ENCODE measurements at regions not wholly inside any gene's neighbourhood (a gene's known extent, or its start where the extent isn't known, plus 50 kb on each side); places are given as distances from the start of the nearest gene placed in this dataset.

GRCh38 chr18:39886136-39886535 is 2068.9 kb upstream of the PIK3C3 start:
- Mint-ChIP-seq H3K9me3 (no peaks in the 10 kb centered on the region), H3K36me3 (ENCODE audit: low read depth) (no peaks in the 10 kb centered on the region), H3K27me3 (ENCODE audit: insufficient read depth, low read depth, poor library complexity) (peaks cover 4% of the 10 kb centered on the region), H3K4me3 (no peak overlapping the region), H3K27ac (no peak overlapping the region), H3K4me1 (no peaks in the 10 kb centered on the region)
- TF ChIP-seq JUNB (IDR thresholded peaks at IDR 0.05; ENCODE audit: unreplicated experiment) (no peak), ZNF331 (CRISPR knock-in tag; IDR thresholded peaks at IDR 0.05; ENCODE audit: low read depth) (no peak), EZH2 (IDR thresholded peaks at IDR 0.05; ENCODE audit: low read depth, unreplicated experiment) (no peak), NANOG (IDR thresholded peaks at IDR 0.05; ENCODE audit: borderline replicate concordance) (no peak), CREB1 (CRISPR knock-in tag; IDR thresholded peaks at IDR 0.05; ENCODE audit: low read depth) (no peak), ZNF114 (CRISPR knock-in tag; IDR thresholded peaks at IDR 0.05) (no peak)
- TF ChIP-seq, protein P1, sequence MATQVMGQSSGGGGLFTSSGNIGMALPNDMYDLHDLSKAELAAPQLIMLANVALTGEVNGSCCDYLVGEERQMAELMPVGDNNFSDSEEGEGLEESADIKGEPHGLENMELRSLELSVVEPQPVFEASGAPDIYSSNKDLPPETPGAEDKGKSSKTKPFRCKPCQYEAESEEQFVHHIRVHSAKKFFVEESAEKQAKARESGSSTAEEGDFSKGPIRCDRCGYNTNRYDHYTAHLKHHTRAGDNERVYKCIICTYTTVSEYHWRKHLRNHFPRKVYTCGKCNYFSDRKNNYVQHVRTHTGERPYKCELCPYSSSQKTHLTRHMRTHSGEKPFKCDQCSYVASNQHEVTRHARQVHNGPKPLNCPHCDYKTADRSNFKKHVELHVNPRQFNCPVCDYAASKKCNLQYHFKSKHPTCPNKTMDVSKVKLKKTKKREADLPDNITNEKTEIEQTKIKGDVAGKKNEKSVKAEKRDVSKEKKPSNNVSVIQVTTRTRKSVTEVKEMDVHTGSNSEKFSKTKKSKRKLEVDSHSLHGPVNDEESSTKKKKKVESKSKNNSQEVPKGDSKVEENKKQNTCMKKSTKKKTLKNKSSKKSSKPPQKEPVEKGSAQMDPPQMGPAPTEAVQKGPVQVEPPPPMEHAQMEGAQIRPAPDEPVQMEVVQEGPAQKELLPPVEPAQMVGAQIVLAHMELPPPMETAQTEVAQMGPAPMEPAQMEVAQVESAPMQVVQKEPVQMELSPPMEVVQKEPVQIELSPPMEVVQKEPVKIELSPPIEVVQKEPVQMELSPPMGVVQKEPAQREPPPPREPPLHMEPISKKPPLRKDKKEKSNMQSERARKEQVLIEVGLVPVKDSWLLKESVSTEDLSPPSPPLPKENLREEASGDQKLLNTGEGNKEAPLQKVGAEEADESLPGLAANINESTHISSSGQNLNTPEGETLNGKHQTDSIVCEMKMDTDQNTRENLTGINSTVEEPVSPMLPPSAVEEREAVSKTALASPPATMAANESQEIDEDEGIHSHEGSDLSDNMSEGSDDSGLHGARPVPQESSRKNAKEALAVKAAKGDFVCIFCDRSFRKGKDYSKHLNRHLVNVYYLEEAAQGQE (IDR thresholded peaks at IDR 0.05; ENCODE audit: unreplicated experiment), result no peak
- TF ChIP-seq, protein P2, sequence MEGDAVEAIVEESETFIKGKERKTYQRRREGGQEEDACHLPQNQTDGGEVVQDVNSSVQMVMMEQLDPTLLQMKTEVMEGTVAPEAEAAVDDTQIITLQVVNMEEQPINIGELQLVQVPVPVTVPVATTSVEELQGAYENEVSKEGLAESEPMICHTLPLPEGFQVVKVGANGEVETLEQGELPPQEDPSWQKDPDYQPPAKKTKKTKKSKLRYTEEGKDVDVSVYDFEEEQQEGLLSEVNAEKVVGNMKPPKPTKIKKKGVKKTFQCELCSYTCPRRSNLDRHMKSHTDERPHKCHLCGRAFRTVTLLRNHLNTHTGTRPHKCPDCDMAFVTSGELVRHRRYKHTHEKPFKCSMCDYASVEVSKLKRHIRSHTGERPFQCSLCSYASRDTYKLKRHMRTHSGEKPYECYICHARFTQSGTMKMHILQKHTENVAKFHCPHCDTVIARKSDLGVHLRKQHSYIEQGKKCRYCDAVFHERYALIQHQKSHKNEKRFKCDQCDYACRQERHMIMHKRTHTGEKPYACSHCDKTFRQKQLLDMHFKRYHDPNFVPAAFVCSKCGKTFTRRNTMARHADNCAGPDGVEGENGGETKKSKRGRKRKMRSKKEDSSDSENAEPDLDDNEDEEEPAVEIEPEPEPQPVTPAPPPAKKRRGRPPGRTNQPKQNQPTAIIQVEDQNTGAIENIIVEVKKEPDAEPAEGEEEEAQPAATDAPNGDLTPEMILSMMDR (conservative IDR thresholded peaks at IDR 0.05; ENCODE audit: low read depth in 2 of 2), result no peak
- TF ChIP-seq, protein P3, sequence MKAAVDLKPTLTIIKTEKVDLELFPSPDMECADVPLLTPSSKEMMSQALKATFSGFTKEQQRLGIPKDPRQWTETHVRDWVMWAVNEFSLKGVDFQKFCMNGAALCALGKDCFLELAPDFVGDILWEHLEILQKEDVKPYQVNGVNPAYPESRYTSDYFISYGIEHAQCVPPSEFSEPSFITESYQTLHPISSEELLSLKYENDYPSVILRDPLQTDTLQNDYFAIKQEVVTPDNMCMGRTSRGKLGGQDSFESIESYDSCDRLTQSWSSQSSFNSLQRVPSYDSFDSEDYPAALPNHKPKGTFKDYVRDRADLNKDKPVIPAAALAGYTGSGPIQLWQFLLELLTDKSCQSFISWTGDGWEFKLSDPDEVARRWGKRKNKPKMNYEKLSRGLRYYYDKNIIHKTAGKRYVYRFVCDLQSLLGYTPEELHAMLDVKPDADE (IDR thresholded peaks at IDR 0.05), result no peak
- no peaks in the 10 kb centered on the region for H3K79me2 ChIP-seq (replicated peaks; ENCODE audit: insufficient read depth)
- H2AFZ ChIP-seq, result no peak overlapping the region
- no peak overlapping the region for H3K4me3 ChIP-seq
- no peaks in the 10 kb centered on the region for H3K27me3 ChIP-seq (ENCODE audit: insufficient read depth)
- ATAC-seq (no peak), DNase-seq (ENCODE audit: low spot score) (no peak)
- no peaks in the 10 kb centered on the region for H3K36me3 ChIP-seq (ENCODE audit: insufficient read depth)
- no peaks in the 10 kb centered on the region for H3F3A ChIP-seq (replicated peaks; ENCODE audit: low read depth)
- H3K4me2 ChIP-seq, result no peak overlapping the region
- H3K9me2 ChIP-seq (ENCODE audit: insufficient read depth), result no peaks in the 10 kb centered on the region; the same call in 1 of the 2 replicates
- H3K27ac ChIP-seq (ENCODE audit: low read depth), result no peak overlapping the region
- H4K20me1 ChIP-seq (replicated peaks; ENCODE audit: insufficient read depth), result no peaks in the 10 kb centered on the region
- peaks cover 4% of the 10 kb centered on the region; the same call in 1 of the 2 replicates for H3K4me1 ChIP-seq (ENCODE audit: insufficient read depth)

GRCh38 chr18:39872651-39873050 is 2082.4 kb upstream of the PIK3C3 start:
- DNase-seq (ENCODE audit: low spot score) (no peak), ATAC-seq (no peak)
- Mint-ChIP-seq H3K4me1 (no peaks in the 10 kb centered on the region), H3K4me3 (no peak overlapping the region), H3K9me3 (no peaks in the 10 kb centered on the region; the same call in 2 of the 3 replicates), H3K36me3 (ENCODE audit: low read depth) (no peaks in the 10 kb centered on the region), H3K27me3 (ENCODE audit: insufficient read depth, low read depth, poor library complexity) (peaks cover 2% of the 10 kb centered on the region), H3K27ac (no peak overlapping the region)
- no peaks in the 10 kb centered on the region for H3K9me2 ChIP-seq (ENCODE audit: insufficient read depth)
- no peaks in the 10 kb centered on the region for H3F3A ChIP-seq (replicated peaks; ENCODE audit: low read depth)
- H2AFZ ChIP-seq, result no peak overlapping the region
- H3K4me2 ChIP-seq, result no peak overlapping the region
- H3K79me2 ChIP-seq (replicated peaks; ENCODE audit: insufficient read depth), result no peaks in the 10 kb centered on the region
- H3K4me1 ChIP-seq (ENCODE audit: insufficient read depth), result no peaks in the 10 kb centered on the region
- H4K20me1 ChIP-seq (replicated peaks; ENCODE audit: insufficient read depth), result no peaks in the 10 kb centered on the region
- no peak overlapping the region for H3K4me3 ChIP-seq
- no peak overlapping the region for H3K27ac ChIP-seq (ENCODE audit: low read depth)
- no peaks in the 10 kb centered on the region for H3K36me3 ChIP-seq (ENCODE audit: insufficient read depth)
- H3K27me3 ChIP-seq (ENCODE audit: insufficient read depth), result no peaks in the 10 kb centered on the region
- no peak for TF ChIP-seq STAT1 (IDR thresholded peaks at IDR 0.05; ENCODE audit: unreplicated experiment)
- TF ChIP-seq, protein P3 (IDR thresholded peaks at IDR 0.05), result no peak

Measured in GM23338 (cell line).